HG03196 (cell line): ENCODE measurements at regions not wholly inside any gene's neighbourhood (a gene's known extent, or its start where the extent isn't known, plus 50 kb on each side); places are given as distances from the start of the nearest gene placed in this dataset.
"Not testable (repeated sequence)": the region's sequence is repeated elsewhere in the genome, so short reads cannot be mapped to it uniquely, and the experiment has no call there.

ENCODE experiments used
- ATAC-seq: cut with Tn5 transposase; IDR thresholded peaks from one replicate; pipeline ENCODE4 v1.9.1; 2021; ENCODE audit not compliant: unreplicated experiment

DNA sequence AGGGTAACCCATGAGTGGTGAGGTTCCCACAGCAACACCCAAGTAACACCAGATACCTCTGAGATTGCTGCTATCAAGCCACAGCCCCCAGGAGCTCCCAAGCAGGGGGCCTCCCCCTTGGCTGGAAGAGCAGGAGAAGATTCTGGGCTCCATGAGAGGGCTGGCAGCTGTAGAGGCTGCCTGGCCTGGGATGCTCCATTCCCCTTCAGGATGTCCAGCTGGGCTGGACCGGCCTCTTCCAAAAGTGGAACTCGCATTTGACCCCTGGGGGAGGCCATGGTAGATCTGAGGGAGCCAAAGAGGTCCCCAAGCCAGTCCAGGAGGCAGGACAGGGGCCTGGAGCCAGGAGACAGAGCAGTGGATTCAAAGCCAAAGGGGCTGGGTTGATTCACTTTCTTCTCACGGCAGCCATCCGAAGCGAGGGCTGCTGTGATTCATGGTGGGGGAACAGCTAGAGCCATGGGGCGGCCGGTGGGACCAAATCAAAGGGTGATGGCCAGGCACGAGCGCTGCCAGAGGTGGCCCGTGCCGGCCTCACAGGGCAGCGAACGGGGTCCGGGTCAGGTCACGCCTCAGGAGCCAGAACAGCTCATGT, 95.3 kb upstream of the ID2 start:
- ATAC-seq = no peak

DNA sequence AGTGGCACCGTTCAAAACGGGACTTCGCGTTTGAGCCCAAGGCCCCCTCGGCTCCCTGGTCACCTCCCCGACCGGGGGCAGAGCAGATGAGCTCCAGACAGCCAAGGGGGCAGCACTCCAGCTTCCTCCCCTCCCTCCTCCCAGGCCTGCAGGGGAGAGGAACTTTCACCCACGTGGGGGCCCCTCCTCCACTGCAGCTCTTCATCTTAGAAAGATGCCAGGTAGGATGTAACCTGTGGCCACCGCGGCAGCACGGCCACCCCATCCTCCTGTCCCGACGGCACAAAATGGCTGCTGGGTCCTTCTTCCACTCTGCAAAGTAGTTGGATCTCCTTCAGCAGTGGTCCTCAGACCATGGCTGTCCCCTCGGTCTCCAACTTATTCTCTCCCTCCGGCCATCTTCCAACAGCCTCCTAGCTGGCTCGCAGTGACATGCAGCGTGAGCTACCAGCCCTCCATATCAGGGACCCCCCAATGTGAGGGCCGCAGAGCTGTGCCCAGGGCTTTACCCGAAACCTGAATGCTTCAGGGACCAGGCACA, 94.5 kb upstream of the ID2 start:
- ATAC-seq = no peak

DNA sequence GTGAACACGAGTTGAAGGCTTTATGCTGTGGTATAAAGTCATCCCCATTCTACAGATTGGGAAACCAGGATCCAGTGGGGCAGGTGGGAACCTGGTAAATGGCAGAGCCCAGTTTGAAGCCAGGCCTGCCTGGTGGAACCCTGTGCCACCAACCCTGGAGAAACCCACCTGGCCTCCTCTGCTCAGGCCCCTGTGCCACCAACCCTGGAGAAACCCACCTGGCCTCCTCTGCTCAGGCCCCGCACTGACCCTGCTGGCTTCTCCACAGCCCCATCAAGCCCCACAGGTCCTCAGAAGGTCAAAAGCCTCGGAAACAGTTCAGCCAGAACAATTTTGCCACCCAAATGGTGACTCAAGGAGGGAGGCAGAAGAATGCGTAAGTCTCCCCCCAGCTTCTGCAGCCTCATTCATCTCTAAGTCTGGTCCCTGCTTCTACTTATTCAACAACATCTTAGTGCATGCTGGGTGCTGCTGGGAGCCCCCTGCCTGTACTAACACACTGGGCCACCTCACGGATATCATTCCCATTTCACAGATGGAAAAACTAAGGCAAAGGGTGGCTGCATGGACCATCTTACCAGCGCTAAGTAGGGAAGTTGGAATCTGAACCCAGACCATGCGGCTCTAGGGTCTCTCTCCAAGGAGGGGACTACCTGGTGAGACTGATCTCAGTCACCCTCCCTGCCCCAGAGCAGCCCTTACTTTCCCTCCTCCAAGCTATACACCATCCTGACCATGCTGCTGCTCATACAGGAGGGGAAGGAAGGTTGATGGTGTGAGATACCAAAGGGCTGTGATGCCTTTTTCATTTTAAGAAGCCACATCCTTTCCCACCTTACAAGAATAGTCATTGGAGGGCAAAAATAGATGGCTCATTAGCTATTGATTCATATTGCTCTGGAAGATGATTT, 93.7 kb upstream of the ID2 start:
- ATAC-seq = no peak

DNA sequence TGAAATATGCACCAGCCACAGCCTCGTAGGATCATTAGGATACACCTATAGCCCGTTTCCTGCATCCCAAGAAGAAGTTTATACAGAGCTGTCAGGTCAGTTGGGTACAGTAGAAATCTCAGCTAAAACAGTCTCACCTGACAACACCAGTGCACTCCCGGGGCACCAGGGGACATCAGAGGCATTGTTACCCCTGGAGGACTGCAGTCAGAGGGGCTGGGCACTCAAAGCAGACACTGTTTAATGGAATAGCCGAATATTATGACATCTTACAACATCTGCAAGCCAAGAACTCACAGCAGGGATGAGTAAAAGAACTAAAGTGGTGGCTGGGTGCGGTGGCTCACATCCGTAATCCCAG, 93.0 kb upstream of the ID2 start:
- ATAC-seq = no peak

DNA sequence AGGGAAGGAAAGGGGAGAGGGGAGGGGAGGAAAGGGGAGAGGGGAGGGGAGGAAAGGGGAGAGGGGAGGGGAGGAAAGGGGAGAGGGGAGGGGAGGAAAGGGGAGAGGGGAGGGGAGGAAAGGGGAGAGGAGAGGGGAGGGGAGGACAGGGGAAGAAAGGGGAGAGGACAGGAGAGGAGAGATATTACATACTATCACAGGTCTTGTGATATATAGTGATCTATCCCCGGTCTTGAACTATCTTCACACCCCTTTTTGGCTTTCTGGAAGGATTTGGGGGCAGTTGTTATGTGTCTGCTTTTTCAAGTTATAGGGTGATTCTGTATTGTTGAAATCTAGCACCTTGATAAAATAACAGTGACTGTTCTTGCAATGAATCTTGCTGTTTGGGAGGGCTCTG, 92.1 kb upstream of the ID2 start:
- ATAC-seq = no peak

DNA sequence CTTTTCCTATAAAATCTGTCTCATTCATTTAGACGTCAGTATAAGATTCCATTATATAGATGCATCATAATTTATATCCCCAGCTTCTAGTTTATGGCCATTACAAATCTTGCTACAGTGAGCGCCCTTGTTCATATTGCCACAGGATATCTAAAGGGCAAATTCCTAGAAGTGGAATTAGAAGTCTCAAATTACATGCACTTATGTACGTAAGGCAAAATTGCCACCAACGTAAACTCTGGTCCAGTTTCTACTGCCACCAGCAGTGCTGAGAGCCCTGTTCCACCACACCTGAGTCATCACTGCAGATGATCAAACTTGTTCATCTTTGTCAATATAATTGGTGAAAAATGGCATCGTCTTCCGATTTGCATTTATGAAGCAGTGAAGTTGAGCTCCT, 90.9 kb upstream of the ID2 start:
- ATAC-seq = no peak

DNA sequence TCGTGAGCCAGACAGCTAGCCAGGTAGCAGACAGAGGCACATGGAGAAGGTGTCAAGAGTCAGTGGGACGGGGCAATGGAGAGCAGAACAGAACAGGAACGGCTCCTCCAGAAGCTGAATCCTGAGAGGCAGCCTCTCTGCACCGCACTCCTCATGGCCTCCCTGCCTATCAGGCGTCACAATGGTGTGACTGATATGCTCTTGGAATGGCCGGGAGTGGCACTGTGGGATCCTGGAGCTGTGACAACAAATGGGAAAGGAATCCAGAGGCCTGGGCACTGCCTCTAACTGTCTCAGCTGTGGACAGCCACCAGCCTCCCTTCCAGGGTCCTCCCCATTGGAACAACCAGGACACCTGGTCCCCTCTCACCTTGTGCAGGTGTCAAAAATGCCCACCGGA, 89.1 kb upstream of the ID2 start:
- no peak for ATAC-seq

DNA sequence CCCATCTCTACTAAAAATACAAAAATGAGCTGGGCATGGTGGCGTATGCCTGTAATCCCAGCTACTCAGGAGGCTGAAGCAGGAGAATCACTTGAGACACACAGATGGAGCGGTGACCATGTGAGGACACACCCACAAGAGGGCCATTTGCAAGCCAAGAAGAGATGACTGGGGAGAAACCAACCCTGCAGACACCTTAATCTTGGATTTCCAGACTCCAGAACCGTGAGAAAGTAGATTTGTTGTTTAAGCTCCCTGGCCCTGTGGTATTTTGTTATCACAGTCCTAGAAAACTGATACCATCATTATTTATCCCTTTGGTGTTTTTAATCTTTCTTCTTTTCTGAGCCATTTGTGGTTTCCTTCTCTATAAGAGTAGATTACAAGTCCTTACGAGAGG, 88.6 kb upstream of the ID2 start:
- no peak for ATAC-seq

DNA sequence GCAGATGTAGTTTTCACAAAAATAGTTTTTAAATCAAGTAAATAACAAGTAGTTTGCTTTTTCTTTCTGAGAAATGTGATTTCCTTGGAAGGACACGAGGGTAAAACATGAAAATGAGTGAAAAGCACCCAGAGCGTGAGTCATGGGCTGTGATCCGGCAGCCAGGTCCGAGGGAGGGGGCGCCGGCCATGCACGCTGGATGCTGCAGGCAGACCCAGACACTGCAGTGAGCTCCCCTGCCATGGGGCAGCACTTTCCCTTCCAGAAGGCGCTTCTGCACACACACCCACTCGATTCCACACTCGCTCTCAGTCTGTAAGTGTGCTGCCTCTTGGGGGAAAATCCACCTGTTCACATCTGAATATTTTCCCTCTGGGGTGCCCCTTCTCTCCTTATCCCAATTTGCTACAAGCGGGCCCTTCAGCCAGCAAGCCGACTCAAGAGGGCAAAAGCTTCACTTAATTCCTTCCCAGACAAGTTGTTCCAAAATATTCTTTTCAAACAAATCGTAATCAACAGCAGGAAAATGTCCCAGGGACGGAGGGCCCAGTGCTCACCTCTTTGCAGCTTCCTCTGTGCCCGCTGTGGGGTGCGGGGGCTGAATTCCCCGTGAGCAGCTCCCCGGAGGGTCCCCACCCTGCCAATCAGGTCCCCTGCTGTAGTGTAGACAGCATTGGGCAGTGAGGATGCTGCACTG, 87.0 kb upstream of the ID2 start:
- ATAC-seq = no peak

DNA sequence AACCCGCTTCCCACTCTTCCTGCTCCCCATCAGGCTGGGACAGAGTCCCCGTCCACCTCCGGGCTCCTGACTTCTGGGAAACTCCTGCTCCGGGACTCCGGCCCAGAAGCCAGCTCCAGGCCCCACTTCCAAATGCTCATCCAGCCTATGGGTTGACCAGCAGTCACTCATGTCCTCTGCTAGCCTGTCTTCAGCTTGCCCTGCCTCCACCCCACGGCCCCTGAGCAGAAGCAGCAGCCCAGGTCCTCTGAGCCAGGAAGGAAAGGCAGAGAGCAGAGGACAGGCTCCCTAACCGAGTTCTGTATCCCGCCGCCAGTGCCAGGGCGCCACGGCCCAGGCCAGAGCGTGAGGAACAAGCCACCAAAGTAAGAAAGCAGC, 86.4 kb upstream of the ID2 start:
- no peak for ATAC-seq

DNA sequence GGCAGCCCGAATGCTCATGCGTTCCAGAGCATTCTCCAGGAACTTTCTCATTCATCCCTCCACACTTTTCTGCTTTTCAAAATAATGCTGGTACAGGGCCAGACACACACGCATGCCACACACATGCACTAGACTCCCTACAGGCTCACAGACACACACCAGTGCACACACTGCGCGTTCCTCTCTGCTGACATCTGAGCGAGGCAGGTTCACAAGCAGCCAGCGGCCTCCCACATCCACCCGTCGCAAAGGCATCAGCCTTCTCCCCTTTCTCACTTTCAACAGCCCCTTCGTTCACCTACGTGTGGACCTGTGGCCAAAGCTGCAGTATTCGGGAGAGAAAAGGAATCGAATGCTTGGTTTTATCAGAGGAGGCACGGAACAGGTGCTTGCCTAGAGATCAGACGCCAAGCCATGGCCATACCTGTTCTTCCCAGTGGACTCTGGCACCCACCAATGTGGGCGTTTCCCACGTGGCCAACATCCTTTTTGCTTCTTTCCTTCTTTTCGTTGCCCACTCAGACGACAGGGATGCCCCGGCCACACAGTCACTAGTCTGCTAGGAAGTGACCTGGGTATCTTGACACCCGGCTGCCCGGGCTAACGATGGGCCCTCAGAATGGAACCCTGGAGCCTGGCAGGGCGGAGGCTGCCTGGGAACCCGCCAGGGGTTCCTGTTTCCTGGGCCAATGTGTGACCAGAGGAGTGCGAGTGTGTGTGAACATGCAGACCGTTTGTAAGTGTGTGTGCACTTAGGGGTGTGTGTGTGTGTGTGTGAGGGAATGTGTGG, 85.8 kb upstream of the ID2 start:
- no peak for ATAC-seq

DNA sequence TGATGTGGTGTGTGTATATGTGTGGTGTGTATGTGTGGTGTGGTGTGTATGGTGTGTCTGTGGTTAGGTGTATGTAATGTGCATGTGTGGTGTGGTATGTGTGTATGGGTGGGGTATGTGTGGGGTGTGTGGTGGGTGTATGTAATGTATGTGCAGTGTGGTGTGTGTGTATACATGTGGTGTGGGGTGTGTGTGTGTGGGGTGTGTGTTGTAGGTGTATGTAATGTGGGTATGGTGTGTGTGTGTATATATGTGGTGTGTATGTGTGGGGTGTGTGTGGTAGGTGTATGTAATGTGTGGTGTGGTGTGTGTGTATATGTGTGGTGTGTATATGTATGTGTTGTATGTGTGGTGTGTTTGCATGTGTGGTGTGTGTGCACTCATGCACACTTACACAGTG, 84.8 kb upstream of the ID2 start:
- no peak for ATAC-seq

DNA sequence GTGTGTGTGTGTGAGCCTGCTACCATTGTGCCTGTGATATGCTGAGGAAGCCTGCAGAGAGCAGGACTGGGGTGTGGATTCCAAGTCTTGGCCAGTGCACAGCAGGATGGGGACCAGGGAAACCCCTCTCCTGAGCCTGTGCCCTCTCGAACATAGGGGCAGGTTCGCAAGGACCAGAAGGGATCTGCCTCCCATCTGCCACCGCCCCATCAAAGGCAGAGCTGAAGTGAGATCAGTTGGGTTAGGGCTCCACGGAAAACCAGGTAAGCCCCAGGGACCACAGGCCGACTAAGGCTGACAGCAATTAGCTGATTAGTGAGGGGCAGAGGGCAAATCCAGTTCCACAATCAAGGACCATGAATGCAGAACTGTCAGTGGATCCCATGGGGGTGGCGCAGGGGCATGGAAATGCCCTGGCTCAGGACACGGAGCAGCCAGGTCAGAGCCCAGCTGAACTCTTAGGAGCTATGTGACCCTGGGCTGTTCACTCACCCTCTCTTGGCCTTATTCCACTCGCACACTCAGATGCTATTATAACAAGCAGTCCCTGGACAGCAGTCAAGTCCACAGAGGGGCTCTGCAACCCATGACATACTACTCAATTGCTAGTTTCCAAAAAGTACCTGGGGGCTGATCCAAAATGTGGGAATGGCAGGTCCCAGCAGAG, 84.2 kb upstream of the ID2 start:
- no peak for ATAC-seq

DNA sequence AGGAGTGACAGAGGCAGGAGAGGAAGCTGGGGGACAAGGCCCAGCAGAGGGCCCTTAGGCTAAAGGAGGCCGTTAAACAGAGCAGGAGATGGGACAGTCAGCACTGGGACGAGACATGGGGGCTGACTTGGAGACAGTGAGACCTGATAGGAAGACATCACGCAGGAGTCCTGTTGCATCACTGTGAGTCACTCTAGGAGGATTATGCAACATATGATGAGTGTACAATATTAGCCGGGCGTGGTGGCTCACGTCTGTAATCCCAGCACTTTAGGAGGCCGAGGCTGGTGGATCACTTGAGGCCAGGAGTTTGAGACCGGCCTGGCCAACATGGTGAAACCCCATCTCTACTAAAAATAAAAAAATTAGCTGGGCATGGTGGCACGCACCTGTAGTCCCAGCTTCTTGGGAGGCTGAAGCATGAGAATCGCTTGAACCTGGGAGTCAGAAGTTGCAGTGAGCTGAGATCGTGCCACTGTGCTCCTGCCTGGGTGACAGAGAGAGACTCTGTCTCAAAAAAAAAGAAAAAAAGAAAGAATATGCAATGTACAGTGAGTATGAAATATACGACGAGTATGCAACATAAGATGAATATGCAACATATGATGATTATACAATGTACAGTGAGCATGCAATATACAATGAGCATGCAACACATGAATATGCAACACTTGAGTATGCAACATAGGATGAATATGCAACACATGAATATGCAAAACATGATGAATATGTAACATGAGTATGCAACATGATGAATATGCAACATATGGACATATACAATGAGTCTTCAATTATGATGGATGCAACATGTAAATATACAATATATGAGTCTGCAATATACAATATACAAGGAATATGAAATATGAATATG, 83.3 kb upstream of the ID2 start:
- ATAC-seq = no peak

DNA sequence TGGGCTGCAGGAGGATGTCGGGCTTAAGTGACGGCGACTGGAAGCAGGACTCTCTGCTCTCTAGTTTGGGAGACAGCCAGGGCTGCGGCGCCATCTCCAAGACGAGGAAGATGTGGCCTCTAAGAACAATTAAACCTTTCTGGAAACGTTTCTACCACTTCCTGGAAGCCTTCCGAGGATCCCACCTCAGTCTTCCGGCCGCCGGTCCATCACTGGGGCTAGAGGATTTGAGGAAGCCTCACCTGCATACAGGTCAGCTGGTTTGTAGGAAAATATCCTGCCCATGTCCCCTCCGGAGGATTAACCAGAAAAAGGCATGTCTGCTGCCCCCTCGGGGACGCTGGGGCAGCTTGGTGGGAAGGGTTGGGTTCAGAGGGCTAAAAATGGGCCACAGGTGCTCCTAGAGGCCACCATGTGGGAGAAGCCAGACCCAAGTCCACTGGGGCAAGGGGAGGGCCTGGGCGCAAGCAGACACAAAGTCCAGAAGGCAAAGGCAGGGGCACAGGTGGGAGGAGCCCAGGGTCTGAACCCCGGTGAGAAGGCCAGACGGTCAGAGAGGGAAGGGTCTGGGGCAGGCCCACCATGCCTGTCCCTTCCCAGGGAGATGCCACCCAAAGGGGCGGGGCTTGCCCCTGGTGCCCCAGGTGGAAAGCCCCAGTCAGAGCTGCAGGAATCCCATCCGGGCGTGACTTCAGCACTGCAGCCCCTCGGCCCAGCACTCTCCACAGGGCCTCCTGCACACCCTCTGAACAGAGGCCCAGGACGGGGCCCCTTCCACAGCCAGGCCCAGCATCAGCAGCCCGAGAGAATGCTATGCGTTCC, 82.2 kb upstream of the ID2 start:
- no peak for ATAC-seq

DNA sequence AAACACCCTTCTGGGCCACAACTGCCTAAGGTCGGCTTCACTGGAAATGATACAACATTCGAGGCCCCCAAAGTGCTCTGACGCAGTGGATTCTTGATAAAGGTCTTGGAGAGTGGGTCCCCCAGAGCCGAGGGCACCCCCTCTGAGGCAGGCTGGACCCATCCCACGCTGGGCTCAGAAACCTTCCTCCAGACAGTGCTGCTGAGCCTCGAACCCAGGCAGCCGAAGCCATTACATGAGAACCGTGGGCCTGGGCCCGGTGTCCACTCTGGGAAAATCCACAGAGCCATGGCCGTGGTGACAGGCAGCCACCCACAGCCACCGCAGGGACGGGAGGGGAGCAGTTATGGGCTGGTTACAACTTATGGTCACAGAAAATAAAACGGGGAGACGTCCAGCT, 81.4 kb upstream of the ID2 start:
- no peak for ATAC-seq

DNA sequence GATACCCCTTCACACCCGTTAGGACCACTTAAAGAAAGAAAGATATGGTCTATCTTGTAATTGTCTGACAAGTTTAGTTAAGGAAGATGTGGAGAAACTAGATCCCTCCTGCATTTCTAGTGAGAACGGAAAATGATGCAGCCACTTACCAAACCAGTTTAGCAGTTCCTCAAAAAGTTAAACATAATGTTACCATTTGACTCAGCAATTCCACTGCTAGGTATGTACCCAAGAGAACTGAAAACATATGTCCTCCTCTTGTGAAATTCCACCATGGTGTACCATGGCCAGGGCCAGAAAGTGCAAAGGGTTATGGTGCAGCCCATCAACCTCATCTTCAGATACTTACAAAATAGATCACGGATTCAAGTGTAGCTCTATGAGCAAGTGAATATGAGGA, 79.0 kb upstream of the ID2 start:
- ATAC-seq = no peak

DNA sequence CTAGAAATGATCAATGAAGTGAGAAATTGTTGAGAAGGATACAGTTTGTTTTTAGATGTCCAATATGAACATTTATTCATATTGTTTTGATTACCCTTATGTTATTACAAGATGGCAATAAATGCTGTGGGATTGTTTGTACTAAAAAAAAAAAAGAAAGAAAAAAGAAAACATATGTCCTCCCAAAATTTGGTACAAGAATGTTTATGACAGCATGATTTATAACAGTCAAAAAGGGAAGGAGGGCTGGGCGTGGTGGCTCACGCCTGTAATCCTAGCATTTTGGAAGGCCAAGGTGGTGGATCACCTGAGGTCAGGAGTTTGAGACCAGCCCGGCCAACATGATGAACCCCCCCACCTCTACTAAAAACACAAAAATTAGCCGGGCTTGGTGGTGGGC, 78.5 kb upstream of the ID2 start:
- ATAC-seq = not testable (repeated sequence)

DNA sequence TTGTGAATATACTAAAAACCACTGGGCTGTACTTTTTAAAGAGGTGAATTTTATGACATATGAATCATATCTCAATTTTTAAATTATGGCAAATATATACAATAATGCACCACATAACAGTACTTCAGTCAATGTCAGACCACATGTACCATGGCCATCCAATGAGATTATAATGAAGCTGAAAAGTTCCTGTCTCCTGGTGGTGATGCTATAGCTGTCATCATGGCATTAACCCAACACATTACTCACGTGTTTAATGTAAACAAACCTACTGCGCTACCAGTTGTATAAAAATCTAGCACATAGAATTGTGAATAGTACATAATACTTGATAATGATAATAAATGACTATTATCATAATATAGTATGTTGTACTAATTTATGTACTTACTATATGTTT, 77.6 kb upstream of the ID2 start:
- ATAC-seq = no peak
